Suprapubic skin (tissue), 4 donors: ENCODE measurements at regions not wholly inside any gene's neighbourhood (a gene's known extent, or its start where the extent isn't known, plus 50 kb on each side); places are given as distances from the start of the nearest gene placed in this dataset.

Source experiments
- DNase-seq, 2 donors: peaks; one replicate each; pipeline ENCODE4 v3.0.0-alpha.2; 2019; ENCODE audit warnings: low spot score in 2 of 2
- H3K27ac ChIP-seq: fragments of 200-600 bp; sonication (generic); one replicate; pipeline ENCODE4 v1.5.1; 2019
- H3K27me3 ChIP-seq: fragments of 200-600 bp; sonication (generic); one replicate; pipeline ENCODE4 v1.5.1; 2019
- H3K36me3 ChIP-seq: fragments of 200-600 bp; sonication (generic); one replicate; pipeline ENCODE4 v1.5.1; 2019
- H3K4me1 ChIP-seq: fragments of 200-600 bp; sonication (generic); one replicate; pipeline ENCODE4 v1.5.1; 2019
- H3K4me3 ChIP-seq: fragments of 200-600 bp; sonication (generic); one replicate; pipeline ENCODE4 v1.5.1; 2019; ENCODE audit warnings: mild to moderate bottlenecking
- H3K9me3 ChIP-seq: fragments of 200-600 bp; sonication (generic); one replicate; pipeline ENCODE4 v1.5.1; 2019
- CTCF ChIP-seq, 2 donors: fragments of 200-600 bp in 1 of 2; fragments of 450-650 bp in 1 of 2; sonication (generic) in 1 of 2; IDR thresholded peaks; one replicate each; pipeline ENCODE4 v1.5.1; 2016 to 2019; ENCODE audit warnings: antibody characterized with exemption in 2 of 2, mild to moderate bottlenecking in 1 of 2, moderate library complexity in 1 of 2
- EP300 ChIP-seq: sonication (generic); formaldehyde crosslinking; IDR thresholded peaks from one replicate; pipeline ENCODE4 v1.6.1; 2017; ENCODE audit warnings: antibody characterized with exemption
- POLR2A ChIP-seq, 2 donors: fragments of 450-650 bp; IDR thresholded peaks; one replicate each; pipeline ENCODE4 v1.6.1; 2017; ENCODE audit warnings: antibody characterized with exemption in 2 of 2, mild to moderate bottlenecking in 2 of 2, moderate library complexity in 2 of 2
- POLR2AphosphoS5 ChIP-seq, 3 donors: sonication (generic); formaldehyde crosslinking; IDR thresholded peaks; one replicate each; pipeline ENCODE4 v1.6.1; 2017; ENCODE audit warnings: antibody characterized with exemption in 3 of 3
- WGBS: methylation state at CpG from one replicate; pipeline ENCODE4 v1.1.5; 2018; 5-methylcytosine and 5-hydroxymethylcytosine counted together

GRCh38 chr3:66145408-66145733 is 75.4 kb upstream of the SLC25A26 start:
- H3K4me1 ChIP-seq: no peaks in the 10 kb centered on the region
- H3K9me3 ChIP-seq: no peaks in the 10 kb centered on the region
- no peak overlapping the region for H3K27ac ChIP-seq
- TF ChIP-seq POLR2AphosphoS5 (IDR thresholded peaks at IDR 0.05): no peak
- no peak for TF ChIP-seq EP300
- TF ChIP-seq POLR2A (IDR thresholded peaks at IDR 0.05): no peak
- no peak for TF ChIP-seq CTCF (IDR thresholded peaks at IDR 0.05)
- no peak for DNase-seq
- H3K27me3 ChIP-seq: no peaks in the 10 kb centered on the region
- no peak overlapping the region for H3K4me3 ChIP-seq
- H3K36me3 ChIP-seq: no peaks in the 10 kb centered on the region

GRCh38 chr3:66144568-66145407 is 76.0 kb upstream of the SLC25A26 start:
- Histone ChIP-seq H3K27me3 (no peaks in the 10 kb centered on the region), H3K4me1 (no peaks in the 10 kb centered on the region), H3K4me3 (no peak overlapping the region), H3K36me3 (no peaks in the 10 kb centered on the region), H3K9me3 (no peaks in the 10 kb centered on the region), H3K27ac (no peak overlapping the region)
- TF ChIP-seq EP300: no peak
- no peak for TF ChIP-seq POLR2AphosphoS5 (IDR thresholded peaks at IDR 0.05)
- no peak for TF ChIP-seq POLR2A (IDR thresholded peaks at IDR 0.05)
- TF ChIP-seq CTCF (IDR thresholded peaks at IDR 0.05): no peak
- no peak for DNase-seq
- 63% methylated on average over 7 of the region's 7 CpGs for WGBS

- H3K9me3 ChIP-seq: no peaks in the 10 kb centered on the region
- no peaks in the 10 kb centered on the region for H3K27me3 ChIP-seq
- 94% methylated on average over 1 of the region's 1 CpG for WGBS
- no peak overlapping the region for H3K27ac ChIP-seq
- no peak for TF ChIP-seq EP300
- DNase-seq: no peak
- H3K4me1 ChIP-seq: no peaks in the 10 kb centered on the region
- H3K36me3 ChIP-seq: no peaks in the 10 kb centered on the region
- no peak overlapping the region for H3K4me3 ChIP-seq
Observed at GRCh38 chr3:66142079-66142478, 78.7 kb upstream of the SLC25A26 start.

GRCh38 chr3:66140743-66141372 is 79.9 kb upstream of the SLC25A26 start:
- WGBS: 81% methylated on average over 7 of the region's 7 CpGs
- TF ChIP-seq EP300 (no peak), CTCF (IDR thresholded peaks at IDR 0.05) (no peak), POLR2AphosphoS5 (IDR thresholded peaks at IDR 0.05) (no peak), POLR2A (IDR thresholded peaks at IDR 0.05) (no peak)
- Histone ChIP-seq H3K27ac (no peak overlapping the region), H3K4me3 (no peak overlapping the region), H3K27me3 (no peaks in the 10 kb centered on the region), H3K9me3 (no peaks in the 10 kb centered on the region), H3K4me1 (no peaks in the 10 kb centered on the region), H3K36me3 (no peaks in the 10 kb centered on the region)
- DNase-seq: no peak

- TF ChIP-seq POLR2AphosphoS5 (IDR thresholded peaks at IDR 0.05) (no peak), CTCF (IDR thresholded peaks at IDR 0.05) (no peak), EP300 (no peak), POLR2A (IDR thresholded peaks at IDR 0.05) (no peak)
- Histone ChIP-seq H3K36me3 (no peaks in the 10 kb centered on the region), H3K27ac (no peak overlapping the region), H3K9me3 (no peaks in the 10 kb centered on the region), H3K4me1 (no peaks in the 10 kb centered on the region), H3K27me3 (no peaks in the 10 kb centered on the region), H3K4me3 (no peak overlapping the region)
- no peak for DNase-seq
- 58% methylated on average over 2 of the region's 2 CpGs for whole genome bisulfite sequencing
Observed at GRCh38 chr3:66140106-66140505, 80.7 kb upstream of the SLC25A26 start.
